Gastroesophageal sphincter (tissue), 3 donors: ENCODE measurements at regions not wholly inside any gene's neighbourhood (a gene's known extent, or its start where the extent isn't known, plus 50 kb on each side); places are given as distances from the start of the nearest gene placed in this dataset.
"Not testable (repeated sequence)": the region's sequence is repeated elsewhere in the genome, so short reads cannot be mapped to it uniquely, and the experiment has no call there.

ENCODE experiments used
- CTCF ChIP-seq, 4 experiments: fragments of 200-600 bp in 2 of 4; fragments of 450-650 bp in 2 of 4; sonication (generic) in 1 of 4; IDR thresholded peaks; one replicate each; pipeline ENCODE4 v1.5.1; 2017 to 2019; ENCODE audit warnings: antibody characterized with exemption in 4 of 4, mild to moderate bottlenecking in 2 of 4, moderate library complexity in 2 of 4
- EP300 ChIP-seq: sonication (generic); formaldehyde crosslinking; IDR thresholded peaks from one replicate; pipeline ENCODE4 v1.6.1; 2017; ENCODE audit warnings: antibody characterized with exemption, mild to moderate bottlenecking
- POLR2A ChIP-seq, 2 donors: fragments of 450-650 bp; IDR thresholded peaks; one replicate each; pipeline ENCODE4 v1.6.1; 2017; ENCODE audit warnings: antibody characterized with exemption in 2 of 2, mild to moderate bottlenecking in 2 of 2, moderate library complexity in 1 of 2
- POLR2AphosphoS5 ChIP-seq: sonication (generic); formaldehyde crosslinking; IDR thresholded peaks from one replicate; pipeline ENCODE4 v1.6.1; 2017; ENCODE audit warnings: antibody characterized with exemption

GRCh38 chr14:105896206-105896605 lies 369.8 kb downstream of the TMEM121 start:
- TF ChIP-seq CTCF (IDR thresholded peaks at IDR 0.05); POLR2A (IDR thresholded peaks at IDR 0.05); POLR2AphosphoS5; EP300: not testable (repeated sequence)
